Naive B cell (primary cell): ENCODE measurements at regions not wholly inside any gene's neighbourhood (a gene's known extent, or its start where the extent isn't known, plus 50 kb on each side); places are given as distances from the start of the nearest gene placed in this dataset.
"Not testable (repeated sequence)": the region's sequence is repeated elsewhere in the genome, so short reads cannot be mapped to it uniquely, and the experiment has no call there.

Source experiments
- ATAC-seq, 2 donors: fragments of 150-1000 bp; cut with Tn5 transposase; 2 replicates each; pipeline ENCODE4 v1.10.0; 2021; ENCODE audit warnings: low read depth in 2 of 2, mild to moderate bottlenecking in 2 of 2, moderate library complexity in 2 of 2
- DNase-seq: peaks from one replicate; pipeline ENCODE4 v3.0.0; 2022
- H3K27ac Mint-ChIP-seq, 6 donors: one replicate each; pipeline ENCODE4 v1.8.0; 2020 to 2022; ENCODE audit warnings: mild to moderate bottlenecking in 6 of 6, mixed read lengths in 6 of 6, moderate library complexity in 5 of 6, inconsistent platforms in 2 of 6
- H3K27me3 Mint-ChIP-seq, 3 donors: one replicate each; pipeline ENCODE4 v1.8.0; 2021 to 2022; ENCODE audit warnings: mixed read lengths in 3 of 3, mild to moderate bottlenecking in 1 of 3
- H3K36me3 Mint-ChIP-seq, 2 donors: one replicate each; pipeline ENCODE4 v1.8.0; 2020 to 2022; ENCODE audit warnings: mixed read lengths in 2 of 2, inconsistent platforms in 1 of 2, mild to moderate bottlenecking in 1 of 2
- H3K4me1 Mint-ChIP-seq, 3 donors: one replicate each; pipeline ENCODE4 v1.8.0; 2020 to 2022; ENCODE audit warnings: mixed read lengths in 3 of 3, inconsistent platforms in 1 of 3, mild to moderate bottlenecking in 1 of 3, moderate library complexity in 1 of 3
- H3K4me3 Mint-ChIP-seq, 8 donors: one replicate each; pipeline ENCODE4 v1.8.0; 2020 to 2022; ENCODE audit warnings: mild to moderate bottlenecking in 8 of 8, mixed read lengths in 8 of 8, moderate library complexity in 8 of 8, inconsistent platforms in 2 of 8
- H3K9me3 Mint-ChIP-seq, 7 donors: one replicate each; pipeline ENCODE4 v1.8.0; 2020 to 2022; ENCODE audit warnings: mixed read lengths in 7 of 7, mild to moderate bottlenecking in 5 of 7, inconsistent platforms in 2 of 7, moderate library complexity in 1 of 7

- H3K27ac Mint-ChIP-seq: no peak overlapping the region
- H3K9me3 Mint-ChIP-seq: no peaks in the 10 kb centered on the region
Observed at GRCh38 chr16:75811020-75811634, 84.8 kb upstream of the CPHXL start.

GRCh38 chr16:75818491-75818890 is 92.2 kb upstream of the CPHXL start:
- ATAC-seq: no peak
- H3K9me3 Mint-ChIP-seq: no peaks in the 10 kb centered on the region
- no peak overlapping the region for H3K27ac Mint-ChIP-seq
- no peaks in the 10 kb centered on the region for H3K36me3 Mint-ChIP-seq
- H3K27me3 Mint-ChIP-seq: peaks cover 0 to 24% (median 16%) of the 10 kb centered on the region in 3 donors
- H3K4me3 Mint-ChIP-seq: no peak overlapping the region
- DNase-seq: no peak
- H3K4me1 Mint-ChIP-seq: no peaks in the 10 kb centered on the region

More at GRCh38 chr16:75811020-75811634, 84.8 kb upstream of the CPHXL start:
- Mint-ChIP-seq H3K4me1 (no peaks in the 10 kb centered on the region), H3K27me3 (peaks cover 14 to 30% (median 23%) of the 10 kb centered on the region in 3 donors), H3K36me3 (no peaks in the 10 kb centered on the region), H3K4me3 (no peak overlapping the region)
- ATAC-seq: no peak
- DNase-seq: no peak

- Mint-ChIP-seq H3K36me3 (no peaks in the 10 kb centered on the region), H3K9me3 (peaks cover 0 to 2% (median 0%) of the 10 kb centered on the region in 7 donors), H3K27ac (no peak overlapping the region), H3K27me3 (peaks cover 0 to 18% (median 16%) of the 10 kb centered on the region in 3 donors), H3K4me3 (no peak overlapping the region), H3K4me1 (no peaks in the 10 kb centered on the region)
- no peak for ATAC-seq
- DNase-seq: no peak
Observed at GRCh38 chr16:75820672-75821071, 94.4 kb upstream of the CPHXL start.

- Mint-ChIP-seq H3K27me3 (peaks cover 0 to 16% (median 16%) of the 10 kb centered on the region in 3 donors), H3K27ac (no peak overlapping the region), H3K36me3 (no peaks in the 10 kb centered on the region), H3K9me3 (peaks cover 0 to 4% (median 0%) of the 10 kb centered on the region in 7 donors), H3K4me1 (no peaks in the 10 kb centered on the region), H3K4me3 (no peak overlapping the region)
- DNase-seq (no peak), ATAC-seq (no peak)
Observed at GRCh38 chr16:75821117-75821516, 94.8 kb upstream of the CPHXL start.

GRCh38 chr16:75825750-75826149 is 99.5 kb upstream of the CPHXL start:
- H3K9me3 Mint-ChIP-seq: peaks cover 8 to 31% (median 22%) of the 10 kb centered on the region in 7 donors
- H3K27ac Mint-ChIP-seq, H3K36me3 Mint-ChIP-seq, H3K4me1 Mint-ChIP-seq, H3K27me3 Mint-ChIP-seq, DNase-seq, ATAC-seq, H3K4me3 Mint-ChIP-seq: not testable (repeated sequence)

- H3K27ac Mint-ChIP-seq, DNase-seq: not testable (repeated sequence)
Observed at GRCh38 chr16:75827372-75828038, 101.2 kb upstream of the CPHXL start.

GRCh38 chr16:75833385-75833784 is 107.1 kb upstream of the CPHXL start:
- H3K27me3 Mint-ChIP-seq: peaks cover 16 to 42% (median 20%) of the 10 kb centered on the region in 3 donors
- H3K36me3 Mint-ChIP-seq: peaks cover 4 to 25% of the 10 kb centered on the region in 2 donors
- not testable (repeated sequence) for H3K4me3 Mint-ChIP-seq, DNase-seq, H3K4me1 Mint-ChIP-seq, ATAC-seq
- peak overlapping the region in 1 of 6 donors; percentile 10 for H3K27ac Mint-ChIP-seq
- H3K9me3 Mint-ChIP-seq: peaks cover 14 to 64% (median 32%) of the 10 kb centered on the region in 7 donors

More at GRCh38 chr16:75827372-75828038, 101.2 kb upstream of the CPHXL start:
- H3K9me3 Mint-ChIP-seq: peaks cover 13 to 40% (median 28%) of the 10 kb centered on the region in 7 donors
- not testable (repeated sequence) for H3K27me3 Mint-ChIP-seq, ATAC-seq, H3K4me1 Mint-ChIP-seq, H3K4me3 Mint-ChIP-seq
- H3K36me3 Mint-ChIP-seq: peaks cover 0 to 11% of the 10 kb centered on the region in 2 donors

GRCh38 chr16:75836347-75837010 is 110.2 kb upstream of the CPHXL start:
- DNase-seq (no peak), ATAC-seq (no peak)
- H3K4me1 Mint-ChIP-seq: no peaks in the 10 kb centered on the region
- H3K4me3 Mint-ChIP-seq: no peak overlapping the region
- peaks cover 16 to 34% (median 22%) of the 10 kb centered on the region in 3 donors for H3K27me3 Mint-ChIP-seq
- H3K9me3 Mint-ChIP-seq: peaks cover 5 to 34% (median 8%) of the 10 kb centered on the region in 7 donors
- peaks cover 4 to 14% of the 10 kb centered on the region in 2 donors for H3K36me3 Mint-ChIP-seq
- no peak overlapping the region for H3K27ac Mint-ChIP-seq

GRCh38 chr16:75837264-75837663 is 111.0 kb upstream of the CPHXL start:
- Mint-ChIP-seq H3K27me3 (peaks cover 16 to 34% (median 22%) of the 10 kb centered on the region in 3 donors), H3K4me3 (no peak overlapping the region), H3K27ac (no peak overlapping the region), H3K36me3 (peaks cover 4 to 14% of the 10 kb centered on the region in 2 donors), H3K4me1 (no peaks in the 10 kb centered on the region), H3K9me3 (peaks cover 5 to 33% (median 7%) of the 10 kb centered on the region in 7 donors)
- no peak for ATAC-seq
- no peak for DNase-seq

GRCh38 chr16:75837681-75838080 is 111.4 kb upstream of the CPHXL start:
- DNase-seq (no peak), ATAC-seq (no peak)
- Mint-ChIP-seq H3K27ac (no peak overlapping the region), H3K9me3 (peaks cover 2 to 29% (median 7%) of the 10 kb centered on the region in 7 donors), H3K27me3 (peaks cover 16 to 34% (median 22%) of the 10 kb centered on the region in 3 donors), H3K4me1 (no peaks in the 10 kb centered on the region), H3K36me3 (peaks cover 4 to 14% of the 10 kb centered on the region in 2 donors), H3K4me3 (no peak overlapping the region)

GRCh38 chr16:75841517-75841916 is 115.2 kb upstream of the CPHXL start:
- peaks cover 14 to 26% (median 22%) of the 10 kb centered on the region in 3 donors for H3K27me3 Mint-ChIP-seq
- peaks cover 0 to 8% (median 0%) of the 10 kb centered on the region in 7 donors for H3K9me3 Mint-ChIP-seq
- no peaks in the 10 kb centered on the region for H3K36me3 Mint-ChIP-seq
- H3K4me1 Mint-ChIP-seq: no peaks in the 10 kb centered on the region
- H3K4me3 Mint-ChIP-seq: no peak overlapping the region
- H3K27ac Mint-ChIP-seq: no peak overlapping the region
- no peak for DNase-seq
- no peak for ATAC-seq

GRCh38 chr16:75847172-75847571 is 120.9 kb upstream of the CPHXL start:
- ATAC-seq: no peak
- H3K27ac Mint-ChIP-seq: no peak overlapping the region
- H3K36me3 Mint-ChIP-seq: no peaks in the 10 kb centered on the region
- DNase-seq: no peak
- no peak overlapping the region for H3K4me3 Mint-ChIP-seq
- H3K9me3 Mint-ChIP-seq: peaks cover 0 to 4% (median 0%) of the 10 kb centered on the region in 7 donors
- peaks cover 8 to 29% (median 20%) of the 10 kb centered on the region in 3 donors for H3K27me3 Mint-ChIP-seq
- H3K4me1 Mint-ChIP-seq: no peaks in the 10 kb centered on the region

- H3K36me3 Mint-ChIP-seq: no peaks in the 10 kb centered on the region
- H3K27me3 Mint-ChIP-seq: peaks cover 9 to 29% (median 24%) of the 10 kb centered on the region in 3 donors
- peaks cover 0 to 3% (median 0%) of the 10 kb centered on the region in 7 donors for H3K9me3 Mint-ChIP-seq
- H3K4me3 Mint-ChIP-seq: no peak overlapping the region
- no peak overlapping the region for H3K27ac Mint-ChIP-seq
- no peak for DNase-seq
- no peak for ATAC-seq
- H3K4me1 Mint-ChIP-seq: no peaks in the 10 kb centered on the region
Observed at GRCh38 chr16:75854152-75854551, 127.9 kb upstream of the CPHXL start.
